DMS79 (cell line): ENCODE measurements at regions not wholly inside any gene's neighbourhood (a gene's known extent, or its start where the extent isn't known, plus 50 kb on each side); places are given as distances from the start of the nearest gene placed in this dataset.

Experiments used
- DNase-seq: peaks from one replicate; lab custom pipeline; 2025; lab: John Stamatoyannopoulos, UW

DNA sequence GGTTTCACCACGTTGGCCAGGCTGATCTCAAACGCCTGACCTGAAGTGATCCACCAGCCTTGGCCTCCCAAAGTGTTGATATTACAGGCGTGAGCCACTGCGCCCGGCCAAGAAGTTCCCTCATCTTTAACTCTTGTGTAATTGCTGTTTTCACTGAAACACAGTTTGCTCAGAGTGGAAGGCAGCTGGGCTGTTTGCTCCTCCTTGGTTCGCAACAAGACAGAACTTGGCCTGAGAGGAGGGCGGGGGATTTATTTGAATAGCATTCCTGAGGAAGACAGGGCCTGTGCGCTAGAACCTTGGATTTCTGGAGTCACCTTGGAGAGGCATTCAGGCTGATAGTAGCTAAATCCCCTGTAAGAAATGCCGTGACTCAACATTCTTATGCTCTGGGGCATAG, 226.7 kb upstream of the MCTP2 start:
- DNase-seq, result no peak

DNA sequence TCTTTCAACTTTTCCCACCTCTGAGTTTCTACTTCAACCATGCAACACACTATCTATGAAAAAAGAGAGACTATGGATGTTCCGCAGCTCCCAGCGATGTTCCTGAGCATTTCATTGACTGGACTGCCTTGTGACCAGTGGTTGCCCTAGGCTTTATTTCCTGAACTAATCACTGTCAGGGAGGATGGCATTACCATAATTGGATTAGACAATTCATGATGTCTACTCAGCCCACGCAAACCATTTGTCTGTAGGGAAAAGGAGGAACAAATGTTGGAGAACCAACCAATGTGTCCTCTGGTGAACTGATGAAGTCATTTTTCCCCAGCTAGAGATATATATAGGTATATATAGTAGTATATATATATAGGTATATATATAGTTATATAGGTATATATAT, 229.3 kb upstream of the MCTP2 start:
- DNase-seq, result no peak

DNA sequence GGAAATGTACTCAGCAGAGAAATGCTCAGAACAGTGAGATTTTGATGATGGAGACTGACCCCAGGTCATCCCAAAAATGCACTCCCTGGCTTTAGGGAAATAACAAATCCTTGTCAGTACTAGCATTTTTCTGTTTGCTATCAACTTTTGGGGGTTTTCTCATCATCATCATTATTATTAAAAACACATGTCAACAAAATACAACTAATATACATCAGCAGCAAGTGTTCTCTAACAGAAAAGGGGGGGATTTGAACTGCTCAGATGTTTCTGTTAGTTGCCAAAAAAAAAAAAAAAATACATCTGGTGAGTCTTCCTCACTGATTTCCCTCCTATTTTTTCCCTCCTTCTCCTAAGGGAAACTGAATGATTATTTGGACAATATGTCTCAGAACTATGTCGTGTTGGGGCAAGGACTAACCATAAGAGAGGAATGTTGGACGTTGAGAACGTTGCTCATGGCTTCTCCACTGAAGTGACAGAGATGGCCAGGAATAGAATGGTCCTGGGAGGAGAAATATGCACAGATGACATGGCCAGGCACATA, 230.0 kb upstream of the MCTP2 start:
- DNase-seq, result no peak

DNA sequence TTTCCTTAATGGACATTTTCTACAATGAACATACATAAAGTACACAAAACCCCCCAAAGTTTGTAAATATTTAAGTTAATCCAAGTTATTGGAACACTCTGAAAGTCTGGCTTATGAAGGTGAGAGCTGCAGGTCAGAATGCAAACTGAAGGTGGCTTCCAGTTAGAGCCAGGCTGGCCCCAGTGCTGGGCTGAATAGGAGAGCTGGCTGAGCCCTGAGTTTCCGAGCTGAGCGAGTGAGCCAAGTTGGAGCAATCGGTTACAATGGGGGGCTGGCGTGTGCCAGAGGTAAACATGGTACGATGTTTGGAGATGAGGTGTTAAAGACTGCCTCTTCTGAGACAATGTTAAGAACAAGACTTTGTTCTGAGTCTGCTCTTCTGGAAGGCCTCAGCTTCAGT, 230.8 kb upstream of the MCTP2 start:
- no peak for DNase-seq

DNA sequence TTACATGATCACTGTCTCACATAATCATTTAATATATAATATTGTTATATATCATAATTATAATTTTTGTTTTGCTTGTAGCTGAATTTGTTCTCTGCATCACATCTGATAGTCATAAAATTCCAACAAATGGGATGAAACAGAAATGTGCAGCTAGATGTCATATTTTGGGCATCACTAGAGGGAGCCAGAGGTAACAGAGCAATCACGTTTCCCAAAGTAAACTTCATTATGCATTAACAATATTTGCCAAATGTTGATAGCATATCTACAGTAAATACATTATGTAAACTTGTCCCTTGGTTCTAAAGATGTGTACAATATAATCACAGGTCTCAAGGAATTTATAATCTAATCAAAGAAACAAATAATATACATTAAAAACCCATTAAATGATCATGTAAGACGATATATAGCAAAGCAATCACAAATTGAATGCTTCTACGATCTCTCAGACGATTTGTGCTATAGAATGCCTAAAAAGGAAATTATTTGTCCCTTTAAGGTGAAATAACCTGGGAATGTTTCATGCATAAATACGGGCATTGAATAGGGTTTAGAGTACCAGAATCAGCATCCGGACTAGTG, 234.2 kb upstream of the MCTP2 start:
- DNase-seq, result no peak

DNA sequence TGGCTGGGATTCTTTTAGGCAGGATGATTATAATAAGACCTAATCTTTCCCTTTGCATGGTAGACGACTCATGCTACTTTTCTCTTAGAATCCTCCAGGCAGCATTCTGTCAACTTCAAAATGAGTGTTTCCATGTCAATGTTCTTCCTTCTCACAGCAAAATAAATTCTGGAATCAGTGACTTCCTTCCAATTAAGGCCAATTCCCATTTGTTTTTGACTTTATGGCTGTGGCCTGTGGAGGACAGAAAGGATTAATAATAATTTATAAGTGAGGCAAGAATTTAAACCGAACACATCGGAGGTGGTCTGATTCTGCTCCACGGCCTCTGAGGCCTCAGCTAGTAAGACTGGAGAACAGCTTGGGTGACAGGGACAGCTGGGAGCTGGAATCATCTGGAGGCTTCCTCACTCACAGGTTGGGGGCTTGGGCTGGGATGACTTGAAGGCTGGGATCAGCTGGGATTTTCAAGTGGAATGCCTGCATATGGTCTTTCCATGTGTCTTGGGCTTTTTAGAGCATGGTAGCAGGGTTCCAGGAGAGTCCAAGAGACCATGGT, 241.8 kb upstream of the MCTP2 start:
- no peak for DNase-seq

DNA sequence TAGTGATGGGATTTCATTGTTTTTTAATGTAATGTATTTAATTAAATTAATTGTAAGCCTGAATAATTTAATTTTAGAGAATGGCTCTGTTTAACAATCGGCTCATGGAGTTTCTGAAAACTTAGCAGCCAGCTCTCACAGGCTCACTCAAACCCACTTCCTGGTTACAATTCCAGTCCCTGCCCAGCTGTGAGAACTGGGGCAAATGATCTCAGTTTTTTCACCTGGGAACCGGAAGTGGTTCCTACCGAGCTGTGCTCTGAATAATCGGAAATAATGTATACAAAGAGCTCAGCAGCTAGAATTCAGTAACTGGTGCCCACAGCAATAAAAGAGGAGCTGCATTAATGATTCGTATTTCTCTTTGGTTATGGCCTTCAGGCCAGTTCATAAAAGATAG, 244.3 kb upstream of the MCTP2 start:
- DNase-seq, result no peak

DNA sequence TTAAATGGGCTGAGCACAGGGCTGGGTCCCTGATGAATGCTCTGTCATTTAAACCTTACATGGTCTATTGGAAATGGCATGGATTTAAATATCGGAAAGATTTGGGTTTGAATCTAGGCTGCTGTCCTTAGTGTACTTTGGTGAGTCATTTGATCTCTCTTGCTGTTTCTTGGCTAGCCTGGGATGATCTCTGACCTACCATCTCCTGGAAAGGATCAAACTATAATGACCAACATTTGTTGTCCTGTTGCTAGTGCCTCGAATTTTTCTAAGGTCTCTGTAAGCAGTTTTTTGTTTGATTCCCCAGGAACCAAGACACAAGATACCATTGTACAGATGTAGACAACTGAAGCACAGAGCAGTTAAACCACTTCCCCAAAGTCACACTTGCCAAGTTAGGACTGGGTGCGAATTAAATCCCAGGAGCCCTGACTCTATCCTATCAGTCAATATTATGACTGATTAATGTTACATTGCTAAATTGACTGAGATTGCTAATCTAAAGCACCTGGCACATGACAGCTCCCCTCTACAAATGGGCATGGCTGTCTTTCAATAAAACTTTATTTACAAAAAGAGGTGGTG, 244.9 kb upstream of the MCTP2 start:
- no peak for DNase-seq

DNA sequence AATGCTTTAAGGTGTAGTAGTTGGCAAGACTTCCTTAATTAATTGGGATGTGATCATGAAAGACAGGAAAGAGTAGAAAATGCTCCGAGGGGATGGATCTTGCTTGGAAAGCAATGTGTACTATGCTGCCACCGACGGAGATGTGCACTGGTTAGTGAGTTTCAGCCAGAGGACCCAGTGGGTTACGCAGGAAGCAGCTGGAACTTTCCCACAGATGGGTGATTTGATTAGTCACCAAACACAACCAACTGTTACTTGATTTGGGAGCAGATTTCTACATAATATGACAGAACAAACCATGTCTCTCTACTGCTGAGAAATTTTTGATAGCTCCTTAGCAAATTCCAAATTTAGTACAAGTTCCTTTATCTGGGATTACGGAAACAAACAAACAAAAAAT, 245.4 kb upstream of the MCTP2 start:
- no peak for DNase-seq

DNA sequence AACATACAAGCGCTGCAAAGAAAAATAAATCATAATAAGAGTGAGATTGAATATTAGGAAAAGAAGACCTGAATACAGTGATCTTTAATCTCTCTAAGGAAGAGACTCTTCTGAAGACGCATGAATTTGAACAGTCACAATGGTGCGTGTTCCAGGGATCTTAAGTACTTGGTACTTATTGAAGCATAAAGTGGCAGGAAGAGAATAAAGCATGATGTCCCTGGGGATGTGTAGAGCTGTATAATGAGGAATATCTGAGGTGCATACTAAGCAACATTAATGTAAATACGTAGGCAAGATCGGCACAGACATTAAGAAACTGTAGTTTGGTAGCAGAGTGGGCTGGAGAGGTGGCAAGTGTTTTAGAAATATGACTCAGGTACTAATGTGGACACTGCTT, 246.2 kb upstream of the MCTP2 start:
- no peak for DNase-seq

DNA sequence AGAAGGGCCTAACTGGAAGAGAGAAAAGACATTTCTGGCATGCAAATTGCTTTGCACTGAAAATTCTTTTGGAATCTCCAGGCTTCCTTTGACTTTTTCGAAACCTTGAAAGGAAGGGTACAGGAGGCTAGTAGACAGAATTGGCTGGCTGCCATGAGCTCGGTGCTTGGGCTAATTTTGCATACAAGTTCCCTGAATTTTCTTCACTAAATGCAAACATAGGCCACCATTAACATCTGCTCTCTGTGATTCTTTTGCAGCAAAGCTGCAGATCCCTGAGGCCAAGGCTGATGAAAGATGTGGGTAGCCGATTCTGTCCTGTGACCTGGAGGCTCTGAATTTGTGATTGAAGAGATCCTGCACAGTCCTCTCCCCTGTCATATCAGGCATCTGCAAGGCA, 247.8 kb upstream of the MCTP2 start:
- DNase-seq, result no peak

DNA sequence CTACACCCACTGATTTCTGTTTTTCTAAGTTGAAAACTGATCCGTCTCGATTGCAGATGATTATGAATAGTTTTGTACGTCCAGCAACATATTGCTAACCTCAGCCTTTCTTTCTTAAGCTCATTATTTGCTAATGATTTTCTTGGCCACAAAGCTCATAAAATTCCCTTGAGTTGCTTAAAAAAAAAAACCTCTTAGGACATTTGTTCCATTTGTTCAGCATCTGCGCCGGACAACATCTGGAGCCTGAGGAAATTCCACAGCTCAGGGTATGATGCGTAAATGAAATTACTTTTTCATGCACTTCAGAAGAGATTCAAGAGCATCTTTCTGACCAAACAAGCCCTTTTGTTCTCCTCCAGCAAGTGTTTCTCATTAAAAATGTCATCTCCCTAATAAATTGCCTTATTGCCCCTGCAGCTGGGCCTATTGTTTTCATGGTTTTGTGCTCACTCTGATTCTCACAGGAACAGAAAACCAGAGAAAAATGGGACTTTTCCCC, 249.1 kb upstream of the MCTP2 start:
- no peak for DNase-seq

DNA sequence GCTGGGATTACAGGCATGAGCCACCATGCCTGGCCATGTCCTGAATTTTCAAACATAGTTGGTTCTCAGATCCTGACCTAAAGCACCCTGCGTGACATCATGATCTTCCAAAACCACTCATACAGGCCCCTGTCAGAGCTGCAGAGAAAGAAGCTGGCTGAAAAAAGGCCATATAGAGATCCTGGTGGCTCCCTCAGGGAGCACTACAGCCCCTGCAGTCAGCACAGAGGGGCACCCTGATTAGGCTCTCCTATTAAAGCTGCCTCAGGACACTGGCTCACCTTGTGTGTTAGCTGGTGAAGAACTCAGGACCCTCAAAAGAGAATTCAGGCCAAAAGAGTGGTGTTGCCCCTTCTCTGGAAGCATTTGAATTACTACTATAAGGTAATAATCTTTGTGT, 249.7 kb upstream of the MCTP2 start:
- DNase-seq, result no peak

DNA sequence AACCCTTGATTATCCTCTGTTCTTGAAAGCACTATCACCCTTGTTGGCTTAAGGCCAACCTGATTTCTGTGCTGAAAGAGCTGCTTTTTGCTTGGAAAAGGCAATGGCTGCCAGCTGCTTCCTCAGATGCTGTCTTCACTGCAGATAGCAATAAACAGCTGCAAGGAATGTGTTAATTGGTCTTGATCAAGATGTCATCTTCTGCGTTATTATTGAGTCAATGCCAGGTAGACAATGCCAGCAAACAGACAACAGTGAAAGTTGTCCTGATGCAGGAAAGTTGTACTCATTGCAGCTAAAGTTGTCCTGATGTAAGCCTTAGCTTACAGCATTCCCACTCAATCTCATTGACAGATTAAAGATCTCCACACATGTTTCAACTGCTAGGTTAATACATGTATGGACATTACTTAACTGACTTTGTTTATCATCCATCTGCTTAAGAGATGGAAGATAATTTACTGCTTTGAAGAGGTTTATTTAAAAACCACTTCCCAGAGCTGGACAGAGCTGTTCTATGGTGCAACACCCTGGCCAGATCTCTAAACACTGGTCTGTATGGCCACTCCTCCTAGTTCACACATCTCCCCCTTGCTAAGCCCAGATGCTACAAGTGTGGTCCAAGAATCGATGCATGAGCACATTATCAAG, 251.0 kb upstream of the MCTP2 start:
- no peak for DNase-seq

DNA sequence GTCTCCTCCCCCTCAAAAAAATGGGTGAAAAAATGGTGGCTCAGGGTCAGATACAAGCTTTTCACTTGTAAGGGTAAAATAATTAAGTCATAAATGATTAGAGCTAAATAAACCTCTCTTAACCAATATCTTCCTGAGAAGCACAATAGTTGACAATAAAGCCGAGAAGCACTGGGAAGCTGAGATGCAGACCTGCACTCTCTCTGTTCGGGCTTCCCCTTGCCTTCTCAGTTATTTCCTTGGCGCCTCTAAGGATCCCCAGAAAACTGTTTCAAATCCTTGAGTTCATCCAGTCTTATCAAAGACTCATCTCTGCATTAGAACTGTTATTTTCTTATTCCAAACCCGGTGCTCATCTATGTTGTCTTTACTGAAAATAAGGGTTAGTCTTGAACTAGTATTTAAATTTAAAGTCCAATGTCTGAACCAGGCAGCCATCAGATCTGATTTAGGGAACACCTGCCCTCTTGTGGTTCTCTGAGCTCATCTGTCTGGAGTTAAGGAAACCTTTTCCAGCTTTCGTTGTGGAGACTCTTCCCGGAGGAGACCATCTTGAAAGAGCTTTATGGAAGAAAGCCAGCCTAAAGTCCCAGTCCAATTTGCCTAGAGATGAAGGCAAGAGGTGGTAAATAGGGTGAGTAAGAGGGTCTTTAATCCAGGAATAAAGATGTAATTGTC, 256.4 kb upstream of the MCTP2 start:
- no peak for DNase-seq

DNA sequence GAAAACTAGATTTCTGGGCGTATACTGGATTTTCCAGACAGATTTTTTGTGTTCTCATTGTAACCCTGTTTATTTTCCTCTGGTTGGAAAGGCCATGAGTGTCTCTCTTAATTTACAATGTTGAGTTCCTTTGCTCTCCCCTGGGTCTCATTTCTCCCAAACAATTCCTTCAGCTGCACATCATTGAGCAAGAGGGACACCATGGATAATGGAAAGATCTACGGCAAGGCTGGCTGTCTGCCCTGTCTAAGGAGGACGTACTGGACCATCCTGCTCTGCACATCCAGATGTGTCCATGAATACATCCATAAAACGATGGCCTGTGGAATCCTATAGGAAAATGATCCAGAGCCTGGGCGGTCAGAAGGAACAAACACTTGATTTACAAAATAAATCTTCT, 258.1 kb upstream of the MCTP2 start:
- no peak for DNase-seq

DNA sequence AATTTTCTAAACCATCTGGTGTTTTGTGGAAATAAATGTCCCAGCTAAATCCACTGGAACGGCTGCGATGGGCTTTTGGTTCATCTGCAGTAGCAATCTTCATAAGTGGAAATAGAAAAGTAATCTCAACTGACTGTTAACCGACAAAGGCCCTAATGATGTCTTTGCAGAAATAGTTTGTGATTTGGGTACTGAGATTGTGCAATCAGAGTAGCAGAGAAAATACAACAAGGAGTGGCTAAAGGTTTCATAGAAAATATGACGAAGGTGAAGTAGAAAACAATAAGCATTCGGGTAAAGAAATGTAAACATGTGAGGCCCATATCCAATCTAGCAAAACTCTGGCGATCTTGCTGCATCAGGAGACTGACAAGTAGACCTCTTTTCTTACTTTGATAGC, 262.6 kb upstream of the MCTP2 start:
- DNase-seq, result no peak

DNA sequence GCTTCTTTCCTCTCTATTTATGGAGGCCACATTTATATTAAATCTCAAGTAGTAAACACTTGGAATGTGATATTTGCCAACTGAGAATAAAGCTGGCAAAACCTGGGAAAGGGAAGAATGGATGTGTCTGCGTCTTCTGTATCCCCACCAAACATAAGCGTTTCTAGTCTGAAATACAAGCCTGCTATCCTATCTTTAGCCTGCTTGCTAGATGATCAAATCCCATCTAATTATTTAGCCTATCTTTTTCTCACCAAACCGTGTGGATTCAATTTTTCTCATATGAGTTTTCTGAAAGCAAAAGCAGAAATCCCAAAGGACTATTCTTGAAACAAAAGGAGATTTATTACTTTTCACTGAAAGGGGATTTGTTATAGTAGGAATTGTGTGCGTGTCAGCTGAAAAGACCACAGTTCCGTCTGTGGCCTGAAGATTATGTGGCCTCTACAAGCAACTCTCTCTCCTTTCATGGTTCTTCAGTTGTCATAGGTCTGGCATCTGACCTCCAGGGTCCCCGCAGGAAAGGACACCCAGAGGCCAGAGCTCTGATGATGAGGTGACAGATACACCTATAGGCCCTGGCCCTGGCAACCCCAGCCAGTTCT, 266.0 kb upstream of the MCTP2 start:
- no peak for DNase-seq

DNA sequence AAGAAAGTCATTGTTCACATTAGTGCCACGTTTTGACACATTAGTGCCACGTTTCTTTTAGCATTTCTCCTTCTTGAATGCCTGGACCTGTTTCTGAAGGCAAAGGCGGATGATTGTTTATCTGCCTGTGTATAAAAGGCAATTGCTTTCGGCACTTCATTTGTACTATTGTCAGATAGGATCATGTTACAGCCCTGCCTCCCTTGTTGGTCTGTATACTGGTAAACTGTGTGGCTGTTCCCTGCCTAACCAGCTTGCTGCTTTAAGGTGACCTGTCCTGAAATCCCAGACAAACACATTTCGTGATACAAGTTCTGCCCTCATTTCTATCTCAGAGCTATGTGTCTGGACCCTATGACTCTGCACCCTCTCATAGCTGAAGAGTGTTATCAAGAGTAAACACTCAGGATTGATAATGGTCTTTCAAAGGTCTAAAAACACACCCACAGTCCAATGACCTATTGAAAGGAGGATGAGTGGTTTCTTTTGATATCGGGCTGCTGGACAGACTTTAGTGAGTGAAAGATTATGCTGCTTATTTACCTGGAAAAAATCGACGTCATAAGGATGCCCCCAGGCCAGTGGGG, 276.3 kb upstream of the MCTP2 start:
- DNase-seq, result no peak

DNA sequence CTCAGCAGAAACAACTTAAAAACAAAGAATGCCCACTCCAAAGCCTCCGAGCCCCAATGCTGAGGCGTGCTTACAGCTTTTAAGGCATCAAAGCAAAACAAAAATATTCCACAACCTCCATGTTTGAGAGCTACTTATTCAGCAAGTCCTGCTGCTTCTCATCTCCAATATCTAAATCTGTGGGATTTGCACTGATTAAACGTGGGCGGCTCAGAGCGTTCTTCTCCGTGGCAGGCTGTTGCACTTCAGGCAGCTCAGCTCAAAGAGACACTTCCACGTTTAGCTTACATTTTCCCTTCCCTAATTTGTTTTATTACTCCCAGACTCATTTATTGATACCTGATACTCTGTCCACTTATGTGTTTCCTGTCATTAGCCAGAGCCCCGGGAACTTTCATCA, 282.6 kb upstream of the MCTP2 start:
- no peak for DNase-seq

DNA sequence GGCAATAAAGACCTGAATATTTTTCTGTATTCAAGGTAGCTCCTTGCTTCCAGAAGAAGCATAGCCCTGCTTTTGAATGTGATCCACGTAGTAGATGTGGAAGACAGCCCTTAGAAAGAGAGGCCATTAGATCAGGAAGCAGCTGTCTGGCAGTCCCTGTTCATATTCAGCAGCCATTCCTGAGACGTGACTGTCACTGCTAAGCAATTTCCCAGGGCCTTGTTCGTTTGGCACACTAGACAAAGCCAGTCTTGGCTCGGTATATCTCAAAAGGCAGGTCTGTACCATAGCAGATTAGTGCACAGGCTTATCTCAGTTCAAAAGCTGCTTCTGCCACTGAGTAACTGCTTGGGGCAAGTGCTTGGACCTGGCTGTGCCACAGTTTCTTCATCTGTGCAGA, 287.8 kb upstream of the MCTP2 start:
- no peak for DNase-seq

DNA sequence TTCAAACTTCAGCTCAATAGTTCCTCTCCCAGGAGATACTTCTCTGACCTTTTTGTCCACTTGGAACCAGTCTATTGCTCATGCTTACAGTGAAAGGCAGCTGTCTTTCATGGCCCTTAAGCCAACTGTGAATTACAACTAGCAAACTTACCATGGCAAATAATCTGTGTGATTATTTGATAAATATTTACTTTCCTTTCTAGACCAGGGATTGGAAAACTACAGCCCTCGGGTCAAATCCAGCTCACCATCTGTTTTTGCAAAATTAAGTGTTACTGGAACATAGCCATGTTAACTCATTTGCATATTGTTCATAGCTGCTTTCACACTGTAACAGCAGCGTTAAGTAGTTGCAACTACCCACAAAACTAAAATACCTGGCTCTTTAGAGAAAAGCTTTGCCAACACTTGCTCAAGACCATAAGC, 289.1 kb upstream of the MCTP2 start:
- DNase-seq, result no peak
